ENCODE measurements at regions not wholly inside any gene's neighbourhood (a gene's known extent, or its start where the extent isn't known, plus 50 kb on each side); places are given as distances from the start of the nearest gene placed in this dataset.

- no peak for ATAC-seq
- CTCF ChIA-PET = no interaction called here
- RAD21 ChIA-PET (ENCODE audit: low non-redundant PET in 1 of 2, low total read pairs in 2 of 2, uncharacterized antibody in 2 of 2, unreplicated experiment in 2 of 2) = no interaction called here
- Histone ChIP-seq H2AFZ (ENCODE audit: low read depth, low read length, poor library complexity, severe bottlenecking) (no peak overlapping the region), H3K4me3 (replicated peaks in 1 of 2; ENCODE audit: low read depth in 1 of 2, low read length in 2 of 2) (no peak overlapping the region), H3K27ac (ENCODE audit: low read depth, low read length) (no peak overlapping the region), H3K9me3 (ENCODE audit: control insufficient read depth in 1 of 2, insufficient read depth in 1 of 2, low read depth in 1 of 2, low read length in 2 of 2) (peaks cover 0 to 15% of the 10 kb centered on the region in 2 experiments; a peak in 1 of 4 replicates), H3K9me2 (ENCODE audit: insufficient read depth) (no peaks in the 10 kb centered on the region), H3K27me3 (ENCODE audit: insufficient read depth, low read length) (no peaks in the 10 kb centered on the region), H3K4me1 (ENCODE audit: control insufficient read depth in 1 of 2, insufficient read depth in 2 of 2, low read length in 2 of 2) (no peaks in the 10 kb centered on the region), H3K4me2 (ENCODE audit: low read length) (no peak overlapping the region), H4K20me1 (ENCODE audit: insufficient read depth) (no peaks in the 10 kb centered on the region), H3K79me2 (ENCODE audit: insufficient read depth, low read length) (no peaks in the 10 kb centered on the region), H3K36me3 (ENCODE audit: control insufficient read depth in 1 of 2, insufficient read depth in 2 of 2, low read length in 2 of 2) (no peaks in the 10 kb centered on the region), H3K9ac (ENCODE audit: low read length) (no peak overlapping the region)
- no TSS peak for BruUV-seq (replicated peaks)
- POLR2A ChIA-PET = no interaction called here
- intact Hi-C loops (cut with micrococcal nuclease) = no loop called here
- TF ChIP-seq TCF7L2 (IDR thresholded peaks at IDR 0.05; ENCODE audit: borderline replicate concordance, extremely low read depth, insufficient read depth, insufficient read length) (no peak), JUND (IDR thresholded peaks at IDR 0.05) (no peak), SIN3A (IDR thresholded peaks at IDR 0.05; ENCODE audit: low read depth) (no peak), EZH2 (IDR thresholded peaks at IDR 0.05) (no peak), CBX3 (IDR thresholded peaks at IDR 0.05; ENCODE audit: low read depth) (no peak), SRF (IDR thresholded peaks at IDR 0.05; ENCODE audit: low read depth) (no peak), ELF1 (IDR thresholded peaks at IDR 0.05; ENCODE audit: borderline replicate concordance, low read depth) (no peak), EZH2phosphoT487 (IDR thresholded peaks at IDR 0.05; ENCODE audit: borderline replicate concordance) (no peak), SP1 (IDR thresholded peaks at IDR 0.05; ENCODE audit: low read depth) (no peak), RAD21 (IDR thresholded peaks at IDR 0.05; ENCODE audit: low read depth) (no peak), FOSL1 (IDR thresholded peaks at IDR 0.05; ENCODE audit: low read depth) (no peak), POLR2A (IDR thresholded peaks at IDR 0.05; ENCODE audit: borderline replicate concordance, extremely low read depth, insufficient read depth, insufficient read length) (no peak), ZFX (IDR thresholded peaks at IDR 0.05) (no peak), ZNF274 (IDR thresholded peaks at IDR 0.05; ENCODE audit: low read depth, low read length) (no peak), YY1 (IDR thresholded peaks at IDR 0.05; ENCODE audit: extremely low read depth, insufficient replicate concordance, low read depth, low read length) (no peak), EGR1 (IDR thresholded peaks at IDR 0.05; ENCODE audit: low read depth) (no peak)
- TF ChIP-seq, protein P1, sequence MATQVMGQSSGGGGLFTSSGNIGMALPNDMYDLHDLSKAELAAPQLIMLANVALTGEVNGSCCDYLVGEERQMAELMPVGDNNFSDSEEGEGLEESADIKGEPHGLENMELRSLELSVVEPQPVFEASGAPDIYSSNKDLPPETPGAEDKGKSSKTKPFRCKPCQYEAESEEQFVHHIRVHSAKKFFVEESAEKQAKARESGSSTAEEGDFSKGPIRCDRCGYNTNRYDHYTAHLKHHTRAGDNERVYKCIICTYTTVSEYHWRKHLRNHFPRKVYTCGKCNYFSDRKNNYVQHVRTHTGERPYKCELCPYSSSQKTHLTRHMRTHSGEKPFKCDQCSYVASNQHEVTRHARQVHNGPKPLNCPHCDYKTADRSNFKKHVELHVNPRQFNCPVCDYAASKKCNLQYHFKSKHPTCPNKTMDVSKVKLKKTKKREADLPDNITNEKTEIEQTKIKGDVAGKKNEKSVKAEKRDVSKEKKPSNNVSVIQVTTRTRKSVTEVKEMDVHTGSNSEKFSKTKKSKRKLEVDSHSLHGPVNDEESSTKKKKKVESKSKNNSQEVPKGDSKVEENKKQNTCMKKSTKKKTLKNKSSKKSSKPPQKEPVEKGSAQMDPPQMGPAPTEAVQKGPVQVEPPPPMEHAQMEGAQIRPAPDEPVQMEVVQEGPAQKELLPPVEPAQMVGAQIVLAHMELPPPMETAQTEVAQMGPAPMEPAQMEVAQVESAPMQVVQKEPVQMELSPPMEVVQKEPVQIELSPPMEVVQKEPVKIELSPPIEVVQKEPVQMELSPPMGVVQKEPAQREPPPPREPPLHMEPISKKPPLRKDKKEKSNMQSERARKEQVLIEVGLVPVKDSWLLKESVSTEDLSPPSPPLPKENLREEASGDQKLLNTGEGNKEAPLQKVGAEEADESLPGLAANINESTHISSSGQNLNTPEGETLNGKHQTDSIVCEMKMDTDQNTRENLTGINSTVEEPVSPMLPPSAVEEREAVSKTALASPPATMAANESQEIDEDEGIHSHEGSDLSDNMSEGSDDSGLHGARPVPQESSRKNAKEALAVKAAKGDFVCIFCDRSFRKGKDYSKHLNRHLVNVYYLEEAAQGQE (IDR thresholded peaks at IDR 0.05; ENCODE audit: low read depth) = no peak
- TF ChIP-seq, protein P2, sequence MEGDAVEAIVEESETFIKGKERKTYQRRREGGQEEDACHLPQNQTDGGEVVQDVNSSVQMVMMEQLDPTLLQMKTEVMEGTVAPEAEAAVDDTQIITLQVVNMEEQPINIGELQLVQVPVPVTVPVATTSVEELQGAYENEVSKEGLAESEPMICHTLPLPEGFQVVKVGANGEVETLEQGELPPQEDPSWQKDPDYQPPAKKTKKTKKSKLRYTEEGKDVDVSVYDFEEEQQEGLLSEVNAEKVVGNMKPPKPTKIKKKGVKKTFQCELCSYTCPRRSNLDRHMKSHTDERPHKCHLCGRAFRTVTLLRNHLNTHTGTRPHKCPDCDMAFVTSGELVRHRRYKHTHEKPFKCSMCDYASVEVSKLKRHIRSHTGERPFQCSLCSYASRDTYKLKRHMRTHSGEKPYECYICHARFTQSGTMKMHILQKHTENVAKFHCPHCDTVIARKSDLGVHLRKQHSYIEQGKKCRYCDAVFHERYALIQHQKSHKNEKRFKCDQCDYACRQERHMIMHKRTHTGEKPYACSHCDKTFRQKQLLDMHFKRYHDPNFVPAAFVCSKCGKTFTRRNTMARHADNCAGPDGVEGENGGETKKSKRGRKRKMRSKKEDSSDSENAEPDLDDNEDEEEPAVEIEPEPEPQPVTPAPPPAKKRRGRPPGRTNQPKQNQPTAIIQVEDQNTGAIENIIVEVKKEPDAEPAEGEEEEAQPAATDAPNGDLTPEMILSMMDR (IDR thresholded peaks at IDR 0.05 in 2 of 3, conservative IDR thresholded peaks at IDR 0.05 in 1 of 3; ENCODE audit: borderline replicate concordance in 1 of 3, insufficient read depth in 1 of 3, low read depth in 2 of 3, low read length in 2 of 3) = no peak
- TF ChIP-seq, protein P3, sequence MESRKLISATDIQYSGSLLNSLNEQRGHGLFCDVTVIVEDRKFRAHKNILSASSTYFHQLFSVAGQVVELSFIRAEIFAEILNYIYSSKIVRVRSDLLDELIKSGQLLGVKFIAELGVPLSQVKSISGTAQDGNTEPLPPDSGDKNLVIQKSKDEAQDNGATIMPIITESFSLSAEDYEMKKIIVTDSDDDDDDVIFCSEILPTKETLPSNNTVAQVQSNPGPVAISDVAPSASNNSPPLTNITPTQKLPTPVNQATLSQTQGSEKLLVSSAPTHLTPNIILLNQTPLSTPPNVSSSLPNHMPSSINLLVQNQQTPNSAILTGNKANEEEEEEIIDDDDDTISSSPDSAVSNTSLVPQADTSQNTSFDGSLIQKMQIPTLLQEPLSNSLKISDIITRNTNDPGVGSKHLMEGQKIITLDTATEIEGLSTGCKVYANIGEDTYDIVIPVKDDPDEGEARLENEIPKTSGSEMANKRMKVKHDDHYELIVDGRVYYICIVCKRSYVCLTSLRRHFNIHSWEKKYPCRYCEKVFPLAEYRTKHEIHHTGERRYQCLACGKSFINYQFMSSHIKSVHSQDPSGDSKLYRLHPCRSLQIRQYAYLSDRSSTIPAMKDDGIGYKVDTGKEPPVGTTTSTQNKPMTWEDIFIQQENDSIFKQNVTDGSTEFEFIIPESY (IDR thresholded peaks at IDR 0.05; ENCODE audit: extremely low read depth, insufficient replicate concordance, low read length) = no peak
- no peak for DNase-seq (ENCODE audit: low read depth, low spot score)
Measured at GRCh38 chr6:23533311-23533710, 592.7 kb upstream of the NRSN1 start.
